ENCODE measurements at regions not wholly inside any gene's neighbourhood (a gene's known extent, or its start where the extent isn't known, plus 50 kb on each side); places are given as distances from the start of the nearest gene placed in this dataset.

GRCh38 chr2:53087874-53088461 is 679.6 kb upstream of the CHAC2 start:
- Histone ChIP-seq H3K4me3 (ENCODE audit: low read depth, low read length) (no peak overlapping the region), H3K79me2 (no peaks in the 10 kb centered on the region), H3K9ac (no peak overlapping the region), H3K4me1 (no peaks in the 10 kb centered on the region), H2AFZ (no peak overlapping the region), H3K4me2 (ENCODE audit: low read length) (no peak overlapping the region), H3K27me3 (ENCODE audit: control insufficient read depth, insufficient read depth, low read length) (no peaks in the 10 kb centered on the region), H3K36me3 (ENCODE audit: control insufficient read depth, insufficient read depth, low read length) (no peaks in the 10 kb centered on the region), H3K9me3 (ENCODE audit: control insufficient read depth, low read length) (no peaks in the 10 kb centered on the region), H3K27ac (no peak overlapping the region)
- TF ChIP-seq, protein P1, sequence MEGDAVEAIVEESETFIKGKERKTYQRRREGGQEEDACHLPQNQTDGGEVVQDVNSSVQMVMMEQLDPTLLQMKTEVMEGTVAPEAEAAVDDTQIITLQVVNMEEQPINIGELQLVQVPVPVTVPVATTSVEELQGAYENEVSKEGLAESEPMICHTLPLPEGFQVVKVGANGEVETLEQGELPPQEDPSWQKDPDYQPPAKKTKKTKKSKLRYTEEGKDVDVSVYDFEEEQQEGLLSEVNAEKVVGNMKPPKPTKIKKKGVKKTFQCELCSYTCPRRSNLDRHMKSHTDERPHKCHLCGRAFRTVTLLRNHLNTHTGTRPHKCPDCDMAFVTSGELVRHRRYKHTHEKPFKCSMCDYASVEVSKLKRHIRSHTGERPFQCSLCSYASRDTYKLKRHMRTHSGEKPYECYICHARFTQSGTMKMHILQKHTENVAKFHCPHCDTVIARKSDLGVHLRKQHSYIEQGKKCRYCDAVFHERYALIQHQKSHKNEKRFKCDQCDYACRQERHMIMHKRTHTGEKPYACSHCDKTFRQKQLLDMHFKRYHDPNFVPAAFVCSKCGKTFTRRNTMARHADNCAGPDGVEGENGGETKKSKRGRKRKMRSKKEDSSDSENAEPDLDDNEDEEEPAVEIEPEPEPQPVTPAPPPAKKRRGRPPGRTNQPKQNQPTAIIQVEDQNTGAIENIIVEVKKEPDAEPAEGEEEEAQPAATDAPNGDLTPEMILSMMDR (IDR thresholded peaks at IDR 0.05), result no peak

DNA sequence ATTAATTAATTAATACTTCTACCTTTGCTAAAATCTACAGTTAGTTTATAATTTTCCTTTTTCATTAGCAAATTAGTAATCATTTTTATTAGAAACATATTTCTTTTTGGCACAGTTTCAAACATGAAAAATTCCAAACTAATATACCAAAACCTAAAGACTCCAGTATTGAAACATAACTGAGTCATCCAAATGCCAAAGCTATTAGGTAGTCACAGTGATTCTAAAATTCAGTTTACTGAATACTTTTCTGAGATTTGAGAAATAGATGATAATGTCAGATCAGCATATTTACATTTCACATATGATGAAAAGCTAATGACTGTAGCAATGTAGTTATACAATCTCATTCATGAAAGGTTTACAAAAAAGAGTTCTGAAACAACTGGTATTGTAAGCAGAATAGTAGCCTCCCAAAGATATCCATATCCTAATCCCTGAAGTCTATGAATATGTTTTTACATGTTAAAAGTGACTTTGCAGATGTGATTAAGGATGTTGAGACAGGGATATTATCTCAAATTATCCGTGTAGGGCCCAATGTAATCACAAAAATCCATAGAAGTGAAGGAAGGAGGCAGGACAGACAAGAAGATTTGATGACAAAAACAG is 680.2 kb upstream of the CHAC2 start:
- Histone ChIP-seq H3K36me3 (ENCODE audit: control insufficient read depth, insufficient read depth, low read length) (no peaks in the 10 kb centered on the region), H2AFZ (no peak overlapping the region), H3K9me3 (ENCODE audit: control insufficient read depth, low read length) (no peaks in the 10 kb centered on the region), H3K4me2 (ENCODE audit: low read length) (no peak overlapping the region), H3K4me1 (no peaks in the 10 kb centered on the region), H3K27ac (no peak overlapping the region), H3K27me3 (ENCODE audit: control insufficient read depth, insufficient read depth, low read length) (no peaks in the 10 kb centered on the region), H3K9ac (no peak overlapping the region), H3K79me2 (no peaks in the 10 kb centered on the region), H3K4me3 (ENCODE audit: low read depth, low read length) (no peak overlapping the region)
- TF ChIP-seq, protein P1 (IDR thresholded peaks at IDR 0.05), result no peak

DNA sequence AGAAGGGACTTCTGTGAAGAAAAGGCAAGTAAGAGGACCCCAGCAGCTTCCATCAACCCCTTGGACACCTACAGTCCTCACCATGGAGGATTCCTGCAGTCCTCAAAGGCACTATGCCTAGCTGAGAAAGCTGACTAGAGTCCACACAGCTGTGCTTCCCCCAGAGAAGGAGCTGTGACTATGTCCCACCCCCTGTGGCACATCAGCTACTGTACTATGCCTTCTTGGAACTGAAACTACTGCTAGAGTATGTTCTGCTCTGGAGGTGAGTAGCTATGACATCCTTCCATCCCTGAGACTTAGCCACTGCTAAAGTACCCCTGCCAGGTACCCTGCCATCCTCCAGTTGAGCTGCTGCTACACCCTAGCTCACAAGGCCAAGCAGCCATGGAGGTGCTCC is 690.2 kb upstream of the CHAC2 start:
- Histone ChIP-seq H3K79me2 (no peaks in the 10 kb centered on the region), H3K4me2 (ENCODE audit: low read length) (no peak overlapping the region), H3K9ac (no peak overlapping the region), H3K27me3 (ENCODE audit: control insufficient read depth, insufficient read depth, low read length) (no peaks in the 10 kb centered on the region), H3K27ac (no peak overlapping the region), H2AFZ (no peak overlapping the region), H3K4me3 (ENCODE audit: low read depth, low read length) (no peak overlapping the region), H3K36me3 (ENCODE audit: control insufficient read depth, insufficient read depth, low read length) (no peaks in the 10 kb centered on the region), H3K4me1 (no peaks in the 10 kb centered on the region), H3K9me3 (ENCODE audit: control insufficient read depth, low read length) (no peaks in the 10 kb centered on the region)
- TF ChIP-seq, protein P1 (IDR thresholded peaks at IDR 0.05), result no peak

DNA sequence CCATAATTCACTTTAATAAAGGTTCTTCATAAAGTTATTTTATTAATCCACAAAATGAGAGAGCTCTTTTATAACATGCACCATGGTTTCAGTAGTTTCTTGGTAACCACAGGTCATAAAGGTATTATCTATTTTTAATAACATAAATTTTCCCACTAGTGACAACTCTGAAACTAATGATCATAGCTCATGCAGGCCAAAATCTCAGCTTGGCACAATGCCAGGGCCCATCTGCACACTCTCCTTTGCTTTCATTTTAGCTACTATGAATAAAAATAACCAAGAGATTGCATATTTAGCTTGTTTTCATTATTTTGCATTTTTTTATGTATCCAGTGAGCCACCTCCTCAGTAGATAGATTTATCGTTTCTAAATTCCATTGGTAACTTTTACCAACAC is 691.8 kb upstream of the CHAC2 start:
- H3K4me1 ChIP-seq, result no peaks in the 10 kb centered on the region

More for the DNA sequence above, 691.8 kb upstream of the CHAC2 start:
- Histone ChIP-seq H3K36me3 (ENCODE audit: control insufficient read depth, insufficient read depth, low read length) (no peaks in the 10 kb centered on the region), H3K79me2 (no peaks in the 10 kb centered on the region), H3K27me3 (ENCODE audit: control insufficient read depth, insufficient read depth, low read length) (no peaks in the 10 kb centered on the region), H3K9me3 (ENCODE audit: control insufficient read depth, low read length) (no peaks in the 10 kb centered on the region), H3K4me3 (ENCODE audit: low read depth, low read length) (no peak overlapping the region), H3K27ac (no peak overlapping the region), H2AFZ (no peak overlapping the region), H3K4me2 (ENCODE audit: low read length) (no peak overlapping the region), H3K9ac (no peak overlapping the region)
- TF ChIP-seq, protein P1 (IDR thresholded peaks at IDR 0.05), result no peak

All from parathyroid adenoma (tissue), 2 donors.